Osteoblast (primary cell): ENCODE measurements at regions not wholly inside any gene's neighbourhood (a gene's known extent, or its start where the extent isn't known, plus 50 kb on each side); places are given as distances from the start of the nearest gene placed in this dataset.

Source experiments
- DNase-seq: peaks from one replicate; pipeline ENCODE4 v3.0.0; 2011; ENCODE audit warnings: low spot score, mixed read lengths; ENCODE audit not compliant: insufficient read length; ENCODE audit errors: missing footprints
- H2AFZ ChIP-seq: 2 replicates; pipeline ENCODE4 v1.6.0; 2011; ENCODE audit warnings: mild to moderate bottlenecking, low read length
- H3K27ac ChIP-seq: 2 replicates; pipeline ENCODE4 v1.5.1; 2011; ENCODE audit warnings: mild to moderate bottlenecking, low read depth, low read length, moderate library complexity
- H3K27me3 ChIP-seq: 2 replicates; pipeline ENCODE4 v1.6.0; 2012; ENCODE audit warnings: mild to moderate bottlenecking, control low read depth, inconsistent platforms, low read length, moderate library complexity; ENCODE audit not compliant: insufficient read depth
- H3K36me3 ChIP-seq: 2 replicates; pipeline ENCODE4 v1.5.1; 2011; ENCODE audit warnings: mild to moderate bottlenecking, low read length, control low read depth, moderate library complexity; ENCODE audit not compliant: insufficient read depth
- H3K4me1 ChIP-seq: 2 replicates; pipeline ENCODE4 v1.5.1; 2011; ENCODE audit warnings: mild to moderate bottlenecking, low read length, control low read depth, moderate library complexity; ENCODE audit not compliant: insufficient read depth
- H3K4me2 ChIP-seq: 2 replicates; pipeline ENCODE4 v1.6.0; 2011; ENCODE audit warnings: mild to moderate bottlenecking, low read length; ENCODE audit not compliant: insufficient read depth
- H3K4me3 ChIP-seq: fragments of 200-600 bp; sonication (generic); 3 replicates; pipeline ENCODE4 v1.5.1; 2012; ENCODE audit warnings: mild to moderate bottlenecking, low read length, inconsistent platforms; ENCODE audit not compliant: insufficient read depth
- H3K79me2 ChIP-seq: 2 replicates; pipeline ENCODE4 v1.6.0; 2012; ENCODE audit warnings: mild to moderate bottlenecking, low read length, control low read depth, inconsistent platforms; ENCODE audit not compliant: insufficient read depth
- H3K9me3 ChIP-seq: 2 replicates; pipeline ENCODE4 v1.5.1; 2011; ENCODE audit warnings: low read depth, low read length, control low read depth
- H4K20me1 ChIP-seq: 2 replicates; pipeline ENCODE4 v1.6.0; 2012; ENCODE audit warnings: mild to moderate bottlenecking, low read length, control low read depth; ENCODE audit not compliant: insufficient read depth
- CTCF ChIP-seq: IDR thresholded peaks from 2 replicates; pipeline ENCODE4 v1.5.1; 2011; ENCODE audit warnings: mild to moderate bottlenecking, low read depth, low read length, moderate library complexity; ENCODE audit errors: extremely low read depth

- H3K27me3 ChIP-seq, result no peaks in the 10 kb centered on the region
- H3K79me2 ChIP-seq, result no peaks in the 10 kb centered on the region
- no peak overlapping the region for H3K4me3 ChIP-seq
- H3K4me1 ChIP-seq, result no peaks in the 10 kb centered on the region
- no peaks in the 10 kb centered on the region for H4K20me1 ChIP-seq
- no peaks in the 10 kb centered on the region for H3K36me3 ChIP-seq
- H2AFZ ChIP-seq, result no peak overlapping the region
- H3K9me3 ChIP-seq, result no peaks in the 10 kb centered on the region
- DNase-seq, result no peak
- H3K4me2 ChIP-seq, result no peak overlapping the region
- TF ChIP-seq CTCF, result no peak
- H3K27ac ChIP-seq, result no peak overlapping the region
Observed at GRCh38 chr2:33729353-33729752, 130.3 kb upstream of the FAM98A start.

GRCh38 chr2:33728106-33728505 lies 129.0 kb upstream of the FAM98A start:
- no peak overlapping the region for H3K4me3 ChIP-seq
- no peaks in the 10 kb centered on the region for H3K79me2 ChIP-seq
- H3K4me1 ChIP-seq, result no peaks in the 10 kb centered on the region
- TF ChIP-seq CTCF, result no peak
- no peak overlapping the region for H3K27ac ChIP-seq
- no peaks in the 10 kb centered on the region for H3K9me3 ChIP-seq
- H3K4me2 ChIP-seq, result no peak overlapping the region
- no peaks in the 10 kb centered on the region for H3K36me3 ChIP-seq
- H2AFZ ChIP-seq, result no peak overlapping the region
- no peaks in the 10 kb centered on the region for H4K20me1 ChIP-seq
- DNase-seq, result no peak
- H3K27me3 ChIP-seq, result no peaks in the 10 kb centered on the region

GRCh38 chr2:33727361-33728032 lies 128.4 kb upstream of the FAM98A start:
- DNase-seq, result peak; percentile 62
- H3K27ac ChIP-seq, result no peak overlapping the region
- no peak for TF ChIP-seq CTCF

GRCh38 chr2:33726415-33726814 lies 127.3 kb upstream of the FAM98A start:
- Histone ChIP-seq H3K4me1 (no peaks in the 10 kb centered on the region), H3K27me3 (no peaks in the 10 kb centered on the region), H4K20me1 (no peaks in the 10 kb centered on the region), H3K27ac (no peak overlapping the region), H2AFZ (no peak overlapping the region), H3K36me3 (no peaks in the 10 kb centered on the region), H3K4me2 (no peak overlapping the region), H3K9me3 (no peaks in the 10 kb centered on the region), H3K4me3 (no peak overlapping the region), H3K79me2 (no peaks in the 10 kb centered on the region)
- TF ChIP-seq CTCF, result no peak
- no peak for DNase-seq

More at GRCh38 chr2:33727361-33728032, 128.4 kb upstream of the FAM98A start:
- Histone ChIP-seq H3K9me3 (no peaks in the 10 kb centered on the region), H2AFZ (no peak overlapping the region), H3K4me2 (no peak overlapping the region), H3K36me3 (no peaks in the 10 kb centered on the region), H3K4me3 (no peak overlapping the region), H3K79me2 (no peaks in the 10 kb centered on the region), H3K4me1 (no peaks in the 10 kb centered on the region), H3K27me3 (no peaks in the 10 kb centered on the region), H4K20me1 (no peaks in the 10 kb centered on the region)
